Activated naive CD8-positive, alpha-beta T cell (primary cell): ENCODE measurements at regions not wholly inside any gene's neighbourhood (a gene's known extent, or its start where the extent isn't known, plus 50 kb on each side); places are given as distances from the start of the nearest gene placed in this dataset.
A peak's percentile ranks its signal among the peaks of the same experiment; 100 is the strongest.
"Not testable (repeated sequence)": the region's sequence is repeated elsewhere in the genome, so short reads cannot be mapped to it uniquely, and the experiment has no call there.

Experiments used
- H3K27ac Mint-ChIP-seq: one replicate; pipeline ENCODE4 v1.8.0; 2021; ENCODE audit warnings: mixed read lengths
- H3K27me3 Mint-ChIP-seq: one replicate; pipeline ENCODE4 v1.8.0; 2021; ENCODE audit warnings: mixed read lengths
- H3K36me3 Mint-ChIP-seq: one replicate; pipeline ENCODE4 v1.8.0; 2021; ENCODE audit warnings: mixed read lengths
- H3K4me1 Mint-ChIP-seq: one replicate; pipeline ENCODE4 v1.8.0; 2021; ENCODE audit warnings: low read depth, mixed read lengths
- H3K4me3 Mint-ChIP-seq: one replicate; pipeline ENCODE4 v1.8.0; 2021; ENCODE audit warnings: mild to moderate bottlenecking, mixed read lengths
- H3K9me3 Mint-ChIP-seq: one replicate; pipeline ENCODE4 v1.8.0; 2021; ENCODE audit warnings: low read depth, mixed read lengths

GRCh38 chr22:25390297-25391240 lies 171.1 kb downstream of the CRYBB2 start:
- Mint-ChIP-seq H3K27ac (no peak overlapping the region), H3K4me1 (peaks cover 55% of the 10 kb centered on the region), H3K27me3 (no peaks in the 10 kb centered on the region), H3K36me3 (no peaks in the 10 kb centered on the region), H3K4me3 (no peak overlapping the region), H3K9me3 (no peaks in the 10 kb centered on the region)

- Mint-ChIP-seq H3K27me3 (no peaks in the 10 kb centered on the region), H3K4me3 (no peak overlapping the region), H3K36me3 (no peaks in the 10 kb centered on the region), H3K9me3 (no peaks in the 10 kb centered on the region), H3K27ac (no peak overlapping the region), H3K4me1 (peaks cover 44% of the 10 kb centered on the region)
These were observed 171.9 kb upstream of the GRK3 start for GRCh38 chr22:25392584-25392983.

- no peaks in the 10 kb centered on the region for H3K27me3 Mint-ChIP-seq
- H3K36me3 Mint-ChIP-seq: no peaks in the 10 kb centered on the region
- H3K9me3 Mint-ChIP-seq: no peaks in the 10 kb centered on the region
- H3K4me1 Mint-ChIP-seq: peaks cover 39% of the 10 kb centered on the region
- H3K27ac Mint-ChIP-seq: no peak overlapping the region
- no peak overlapping the region for H3K4me3 Mint-ChIP-seq
These were observed 171.2 kb upstream of the GRK3 start for GRCh38 chr22:25393121-25393805.

GRCh38 chr22:25395468-25395867 lies 169.0 kb upstream of the GRK3 start:
- no peak overlapping the region for H3K27ac Mint-ChIP-seq
- peaks cover 26% of the 10 kb centered on the region for H3K4me1 Mint-ChIP-seq
- no peaks in the 10 kb centered on the region for H3K36me3 Mint-ChIP-seq
- no peaks in the 10 kb centered on the region for H3K9me3 Mint-ChIP-seq
- H3K4me3 Mint-ChIP-seq: no peak overlapping the region
- no peaks in the 10 kb centered on the region for H3K27me3 Mint-ChIP-seq

GRCh38 chr22:25395915-25396314 lies 168.6 kb upstream of the GRK3 start:
- peaks cover 23% of the 10 kb centered on the region for H3K4me1 Mint-ChIP-seq
- no peak overlapping the region for H3K27ac Mint-ChIP-seq
- no peaks in the 10 kb centered on the region for H3K27me3 Mint-ChIP-seq
- H3K9me3 Mint-ChIP-seq: no peaks in the 10 kb centered on the region
- H3K4me3 Mint-ChIP-seq: no peak overlapping the region
- no peaks in the 10 kb centered on the region for H3K36me3 Mint-ChIP-seq

- H3K36me3 Mint-ChIP-seq: no peaks in the 10 kb centered on the region
These were observed 167.8 kb upstream of the GRK3 start for GRCh38 chr22:25396615-25397200.

GRCh38 chr22:25397616-25398015 lies 166.9 kb upstream of the GRK3 start:
- Mint-ChIP-seq H3K27me3 (no peaks in the 10 kb centered on the region), H3K9me3 (no peaks in the 10 kb centered on the region), H3K4me1 (peaks cover 32% of the 10 kb centered on the region), H3K27ac (no peak overlapping the region), H3K36me3 (no peaks in the 10 kb centered on the region), H3K4me3 (no peak overlapping the region)

More at GRCh38 chr22:25396615-25397200, 167.8 kb upstream of the GRK3 start:
- Mint-ChIP-seq H3K27ac (no peak overlapping the region), H3K27me3 (no peaks in the 10 kb centered on the region), H3K4me1 (peaks cover 27% of the 10 kb centered on the region), H3K9me3 (no peaks in the 10 kb centered on the region), H3K4me3 (no peak overlapping the region)

GRCh38 chr22:25398591-25399062 lies 165.8 kb upstream of the GRK3 start:
- not testable (repeated sequence) for H3K9me3 Mint-ChIP-seq, H3K27me3 Mint-ChIP-seq, H3K4me3 Mint-ChIP-seq, H3K27ac Mint-ChIP-seq, H3K36me3 Mint-ChIP-seq
- H3K4me1 Mint-ChIP-seq: peaks cover 39% of the 10 kb centered on the region

- H3K9me3 Mint-ChIP-seq: no peaks in the 10 kb centered on the region
- H3K4me3 Mint-ChIP-seq: no peak overlapping the region
- H3K4me1 Mint-ChIP-seq: peaks cover 44% of the 10 kb centered on the region
- H3K27ac Mint-ChIP-seq: no peak overlapping the region
- H3K27me3 Mint-ChIP-seq: no peaks in the 10 kb centered on the region
- H3K36me3 Mint-ChIP-seq: no peaks in the 10 kb centered on the region
These were observed 164.8 kb upstream of the GRK3 start for GRCh38 chr22:25399649-25400151.

GRCh38 chr22:25402160-25402500 lies 162.3 kb upstream of the GRK3 start:
- H3K4me1 Mint-ChIP-seq: peaks cover 42% of the 10 kb centered on the region
- no peaks in the 10 kb centered on the region for H3K36me3 Mint-ChIP-seq
- no peak overlapping the region for H3K27ac Mint-ChIP-seq
- H3K9me3 Mint-ChIP-seq: no peaks in the 10 kb centered on the region
- no peaks in the 10 kb centered on the region for H3K27me3 Mint-ChIP-seq
- H3K4me3 Mint-ChIP-seq: peak overlapping the region; percentile 52

- Mint-ChIP-seq H3K4me3 (peak overlapping the region; percentile 52), H3K36me3 (no peaks in the 10 kb centered on the region), H3K27ac (no peak overlapping the region), H3K4me1 (peaks cover 39% of the 10 kb centered on the region), H3K9me3 (no peaks in the 10 kb centered on the region), H3K27me3 (no peaks in the 10 kb centered on the region)
These were observed 161.8 kb upstream of the GRK3 start for GRCh38 chr22:25402501-25403283.

GRCh38 chr22:25403284-25403810 lies 161.1 kb upstream of the GRK3 start:
- no peaks in the 10 kb centered on the region for H3K36me3 Mint-ChIP-seq
- no peaks in the 10 kb centered on the region for H3K27me3 Mint-ChIP-seq
- peak overlapping the region; percentile 94 for H3K4me3 Mint-ChIP-seq
- no peaks in the 10 kb centered on the region for H3K9me3 Mint-ChIP-seq
- no peak overlapping the region for H3K27ac Mint-ChIP-seq
- H3K4me1 Mint-ChIP-seq: peaks cover 38% of the 10 kb centered on the region

GRCh38 chr22:25403811-25404471 lies 160.5 kb upstream of the GRK3 start:
- Mint-ChIP-seq H3K36me3 (no peaks in the 10 kb centered on the region), H3K27me3 (no peaks in the 10 kb centered on the region), H3K27ac (peak overlapping the region; percentile 66), H3K9me3 (no peaks in the 10 kb centered on the region), H3K4me3 (peak overlapping the region; percentile 94), H3K4me1 (peaks cover 33% of the 10 kb centered on the region)

GRCh38 chr22:25404556-25404927 lies 159.9 kb upstream of the GRK3 start:
- Mint-ChIP-seq H3K27me3 (no peaks in the 10 kb centered on the region), H3K4me3 (peak overlapping the region; percentile 94), H3K36me3 (no peaks in the 10 kb centered on the region), H3K4me1 (peaks cover 33% of the 10 kb centered on the region), H3K9me3 (no peaks in the 10 kb centered on the region), H3K27ac (no peak overlapping the region)
